HCT116 (cell line): ENCODE measurements at regions not wholly inside any gene's neighbourhood (a gene's known extent, or its start where the extent isn't known, plus 50 kb on each side); places are given as distances from the start of the nearest gene placed in this dataset.

Experiments used
- ATAC-seq: fragments of 200-7000 bp; cut with Tn5 transposase; 2 replicates; pipeline ENCODE4 v1.9.1; 2020; ENCODE audit warnings: mild to moderate bottlenecking, moderate library complexity
- BruUV-seq: library from RNA; stranded (reverse); fragments of 400-500 nt; replicated peaks from 2 replicates; lab custom pipeline; 2021; lab: Mats Ljungman, UMichigan
- CTCF ChIA-PET: fragments of 300-600 bp; sonication (Branson Sonifier 250); formaldehyde crosslinking; loops from one replicate; lab custom pipeline; 2021; ENCODE audit warnings: antibody characterized with exemption; lab: Charles Lee
- POLR2A ChIA-PET: fragments of 300-600, 350-600 bp; sonication (Branson Sonifier 250); formaldehyde crosslinking; loops from one replicate; lab custom pipeline; 2021; ENCODE audit warnings: antibody characterized with exemption; lab: Charles Lee
- RAD21 ChIA-PET, 2 experiments: fragments of 300-600 bp; sonication (Branson Sonifier 250); formaldehyde crosslinking; loops; one replicate each; lab custom pipeline; 2023; ENCODE audit warnings: low total read pairs in 2 of 2; ENCODE audit not compliant: uncharacterized antibody in 2 of 2, unreplicated experiment in 2 of 2, low non-redundant PET in 1 of 2; lab: Charles Lee
- DNase-seq: peaks from one replicate; pipeline ENCODE4 v3.0.0-alpha.2; 2010; ENCODE audit warnings: low read depth, low spot score
- H2AFZ ChIP-seq: fragments of 200-600 bp; shearing (Covaris generic), sonication (generic); 2 replicates; pipeline ENCODE4 v1.6.1; 2017; ENCODE audit warnings: low read depth, mixed run types, mixed read lengths, antibody characterized with exemption, low read length; ENCODE audit not compliant: poor library complexity, severe bottlenecking
- H3K27ac ChIP-seq: 2 replicates; pipeline ENCODE4 v1.5.1; 2012; ENCODE audit warnings: low read depth, low read length
- H3K27me3 ChIP-seq: fragments of 200-600 bp; sonication (generic); 2 replicates; pipeline ENCODE4 v1.6.1; 2016; ENCODE audit warnings: mixed run types, low read length, mixed read lengths; ENCODE audit not compliant: insufficient read depth
- H3K36me3 ChIP-seq, 2 experiments: fragments of 200-500 bp in 1 of 2; fragments of 200-600 bp in 1 of 2; sonication (Bioruptor generic) in 1 of 2; sonication (generic) in 1 of 2; 2 replicates each; pipeline versions ENCODE4 v1.5.1 to v1.6.1; 2014 to 2016; ENCODE audit warnings: low read length in 2 of 2, inconsistent platforms in 1 of 2, mixed read lengths in 1 of 2, mixed run types in 1 of 2; ENCODE audit not compliant: insufficient read depth in 2 of 2, control insufficient read depth in 1 of 2
- H3K4me1 ChIP-seq, 2 experiments: fragments of 200-600 bp in 1 of 2; sonication (generic) in 1 of 2; 2 replicates each; pipeline versions ENCODE4 v1.5.1 to v1.6.1; 2012 to 2017; ENCODE audit warnings: low read length in 2 of 2, inconsistent platforms in 1 of 2, mild to moderate bottlenecking in 1 of 2, mixed read lengths in 1 of 2, mixed run types in 1 of 2, moderate library complexity in 1 of 2; ENCODE audit not compliant: insufficient read depth in 2 of 2, control insufficient read depth in 1 of 2
- H3K4me2 ChIP-seq: fragments of 200-600 bp; sonication (generic); 2 replicates; pipeline ENCODE4 v1.6.1; 2017; ENCODE audit warnings: mixed run types, low read length, mixed read lengths
- H3K4me3 ChIP-seq, 2 experiments: fragments of 200-600 bp in 1 of 2; sonication (generic) in 1 of 2; replicated peaks in 1 of 2; 2 replicates each; pipeline ENCODE4 v1.5.1; 2011 to 2016; ENCODE audit warnings: low read length in 2 of 2, control low read depth in 1 of 2, low read depth in 1 of 2, mild to moderate bottlenecking in 1 of 2, mixed read lengths in 1 of 2, mixed run types in 1 of 2
- H3K79me2 ChIP-seq: fragments of 200-600 bp; sonication (generic); 2 replicates; pipeline ENCODE4 v1.6.1; 2017; ENCODE audit warnings: mild to moderate bottlenecking, mixed run types, low read length, moderate library complexity, mixed read lengths; ENCODE audit not compliant: insufficient read depth
- H3K9ac ChIP-seq: fragments of 200-600 bp; sonication (generic); 2 replicates; pipeline ENCODE4 v1.6.1; 2016; ENCODE audit warnings: low read length, mixed read lengths
- H3K9me2 ChIP-seq: fragments of 200-600 bp; sonication (generic), shearing (Covaris generic); 2 replicates; pipeline ENCODE4 v1.6.1; 2017; ENCODE audit warnings: mixed run types, mild to moderate bottlenecking, moderate library complexity; ENCODE audit not compliant: insufficient read depth
- H3K9me3 ChIP-seq, 2 experiments: fragments of 200-500 bp in 1 of 2; fragments of 200-600 bp in 1 of 2; sonication (Bioruptor generic) in 1 of 2; sonication (generic) in 1 of 2; 2 replicates each; pipeline ENCODE4 v1.6.1; 2014 to 2017; ENCODE audit warnings: low read length in 2 of 2, mixed read lengths in 2 of 2, inconsistent platforms in 1 of 2, low read depth in 1 of 2, mild to moderate bottlenecking in 1 of 2, mixed run types in 1 of 2, moderate library complexity in 1 of 2; ENCODE audit not compliant: control insufficient read depth in 1 of 2, insufficient read depth in 1 of 2
- H4K20me1 ChIP-seq: fragments of 200-600 bp; sonication (generic), shearing (Covaris generic); 2 replicates; pipeline ENCODE4 v1.6.1; 2017; ENCODE audit warnings: mixed run types, mild to moderate bottlenecking, moderate library complexity; ENCODE audit not compliant: insufficient read depth
- ATF3 ChIP-seq: IDR thresholded peaks from 2 replicates; pipeline ENCODE4 v1.6.1; 2012
- CTCF ChIP-seq, 3 experiments: fragments of 200-600 bp in 1 of 3; sonication (generic) in 1 of 3; IDR thresholded peaks in 2 of 3; conservative IDR thresholded peaks in 1 of 3; 2 replicates each; pipeline ENCODE4 v1.5.1; 2012 to 2017; ENCODE audit warnings: low read depth in 2 of 3, low read length in 2 of 3, antibody characterized with exemption in 1 of 3, borderline replicate concordance in 1 of 3, control low read depth in 1 of 3, mild to moderate bottlenecking in 1 of 3, mixed read lengths in 1 of 3, mixed run types in 1 of 3, moderate library complexity in 1 of 3; ENCODE audit not compliant: insufficient read depth in 1 of 3
- EZH2 ChIP-seq: fragments of 200-600 bp; sonication (generic); IDR thresholded peaks from 2 replicates; pipeline ENCODE4 v1.6.1; 2017; ENCODE audit warnings: antibody characterized with exemption, mixed run types
- JUND ChIP-seq: IDR thresholded peaks from 2 replicates; pipeline ENCODE4 v1.6.1; 2012
- REST ChIP-seq: IDR thresholded peaks from 2 replicates; pipeline ENCODE4 v1.6.1; 2012; ENCODE audit warnings: low read depth
- SP1 ChIP-seq: IDR thresholded peaks from 2 replicates; pipeline ENCODE4 v1.6.1; 2012; ENCODE audit warnings: low read depth
- SRF ChIP-seq: IDR thresholded peaks from 2 replicates; pipeline ENCODE4 v1.6.1; 2012; ENCODE audit warnings: low read depth
- ZFX ChIP-seq: fragments of 450-650 bp; IDR thresholded peaks from 2 replicates; pipeline ENCODE4 v1.6.1; 2017
- intact Hi-C: fragments of 100-400 bp; cut with micrococcal nuclease; formaldehyde crosslinking; loops from 2 replicates; pipeline ENCODE4 v1.10.0; 2022

GRCh38 chr5:166535641-166536040 lies 1755.8 kb upstream of the WWC1 start:
- Histone ChIP-seq H3K27ac (no peak overlapping the region), H3K4me1 (no peaks in the 10 kb centered on the region), H2AFZ (no peak overlapping the region), H3K9me3 (no peaks in the 10 kb centered on the region; a peak in 2 of 4 replicates), H3K4me2 (no peak overlapping the region), H3K27me3 (no peaks in the 10 kb centered on the region), H3K79me2 (no peaks in the 10 kb centered on the region)
- ChIA-PET CTCF (no interaction called here), POLR2A (no interaction called here)
- no peak for TF ChIP-seq ZFX
- no peak for TF ChIP-seq SRF
- no peak for TF ChIP-seq JUND
- no peak for TF ChIP-seq CTCF (IDR thresholded peaks at IDR 0.05 in 2 of 3, conservative IDR thresholded peaks at IDR 0.05 in 1 of 3; ENCODE audit: borderline replicate concordance in 1 of 3, insufficient read depth in 1 of 3, low read depth in 2 of 3, low read length in 2 of 3)
- no peak for TF ChIP-seq REST
- no peak for TF ChIP-seq EZH2
- TF ChIP-seq ATF3, result no peak
- no peak for TF ChIP-seq SP1
- TF ChIP-seq, all 23 proteins: peak for 0
- no TSS peak for BruUV-seq
- ATAC-seq, result no peak
- RAD21 ChIA-PET, result no interaction called here
- no peak overlapping the region for H3K4me3 ChIP-seq
- no peak for DNase-seq
- H4K20me1 ChIP-seq, result no peaks in the 10 kb centered on the region; the same call in 1 of the 2 replicates
- H3K9ac ChIP-seq, result no peak overlapping the region
- no peaks in the 10 kb centered on the region for H3K9me2 ChIP-seq
- intact Hi-C loops, result no loop called here
- H3K36me3 ChIP-seq, result no peaks in the 10 kb centered on the region
